B cell (primary cell): ENCODE measurements at regions not wholly inside any gene's neighbourhood (a gene's known extent, or its start where the extent isn't known, plus 50 kb on each side); places are given as distances from the start of the nearest gene placed in this dataset.

Experiments used
- ATAC-seq: fragments of 200-7000 bp; cut with Tn5 transposase; one replicate; pipeline ENCODE4 v1.10.0; 2021; ENCODE audit warnings: low read depth, mild to moderate bottlenecking, moderate number of reproducible peaks, moderate library complexity
- CTCF ChIA-PET: fragments of 350-600 bp; sonication (Branson Sonifier 250); formaldehyde crosslinking; loops from one replicate; lab custom pipeline; 2021; ENCODE audit warnings: antibody characterized with exemption, inconsistent platforms; lab: Charles Lee
- POLR2A ChIA-PET: fragments of 350-600 bp; sonication (Branson Sonifier 250); formaldehyde crosslinking; loops from one replicate; lab custom pipeline; 2021; ENCODE audit warnings: antibody characterized with exemption; lab: Charles Lee
- DNase-seq: peaks from one replicate; pipeline ENCODE4 v3.0.0; 2013
- H2AFZ ChIP-seq: 2 replicates; pipeline ENCODE4 v1.6.1; 2012; ENCODE audit warnings: mild to moderate bottlenecking, low read depth, low read length; ENCODE audit not compliant: insufficient read depth, poor library complexity, severe bottlenecking
- H3K27ac ChIP-seq, 2 donors: 1 replicate in 1 of 2; 2 replicates in 1 of 2; pipeline ENCODE4 v1.5.1; 2012 to 2013; ENCODE audit warnings: low read length in 2 of 2, mild to moderate bottlenecking in 2 of 2, moderate library complexity in 1 of 2
- H3K27me3 ChIP-seq, 4 experiments: fragments of 200-600 bp in 1 of 4; sonication (generic) in 1 of 4; replicated peaks in 1 of 4; 1 replicate in 2 of 4; 2 replicates in 2 of 4; pipeline versions ENCODE4 v1.6.1 to v1.7.0; 2013 to 2016; ENCODE audit warnings: low read length in 3 of 4, mild to moderate bottlenecking in 2 of 4, mixed read lengths in 1 of 4, moderate library complexity in 1 of 4; ENCODE audit not compliant: insufficient read depth in 4 of 4, control insufficient read depth in 3 of 4; ENCODE audit errors: control extremely low read depth in 1 of 4
- H3K36me3 ChIP-seq, 2 experiments: replicated peaks in 1 of 2; 1 replicate in 1 of 2; 2 replicates in 1 of 2; pipeline versions ENCODE4 v1.6.1 to v1.7.1; 2013; ENCODE audit warnings: low read length in 1 of 2; ENCODE audit not compliant: insufficient read depth in 2 of 2, control insufficient read depth in 1 of 2; ENCODE audit errors: control extremely low read depth in 1 of 2, extremely low read depth in 1 of 2
- H3K4me1 ChIP-seq, 2 donors: fragments of 200-600 bp in 1 of 2; sonication (generic) in 1 of 2; 1 replicate in 1 of 2; 2 replicates in 1 of 2; pipeline versions ENCODE4 v1.5.1 to v1.6.1; 2013 to 2017; ENCODE audit warnings: low read length in 2 of 2; ENCODE audit not compliant: control insufficient read depth in 2 of 2, insufficient read depth in 2 of 2
- H3K4me2 ChIP-seq: replicated peaks from 2 replicates; pipeline ENCODE3; 2012; ENCODE audit warnings: mild to moderate bottlenecking, low read depth, low read length; ENCODE audit not compliant: poor library complexity, severe bottlenecking
- H3K4me3 ChIP-seq, 5 experiments: fragments of 200-600 bp in 1 of 5; sonication (generic) in 1 of 5; 1 replicate in 3 of 5; 2 replicates in 2 of 5; pipeline versions ENCODE4 v1.5.1 to v1.7.0; 2011 to 2016; ENCODE audit warnings: low read length in 4 of 5, mild to moderate bottlenecking in 4 of 5, low read depth in 2 of 5, control low read depth in 1 of 5, moderate library complexity in 1 of 5; ENCODE audit not compliant: insufficient read depth in 1 of 5; ENCODE audit errors: control extremely low read depth in 1 of 5, extremely low read depth in 1 of 5
- H3K79me2 ChIP-seq: fragments of 200-600 bp; sonication (generic); one replicate; pipeline ENCODE4 v1.6.0; 2016; ENCODE audit warnings: low read length; ENCODE audit not compliant: control insufficient read depth, insufficient read depth
- H3K9ac ChIP-seq: fragments of 200-600 bp; sonication (generic); 2 replicates; pipeline ENCODE4 v1.6.1; 2017; ENCODE audit warnings: mild to moderate bottlenecking, low read length, moderate library complexity
- H3K9me3 ChIP-seq, 3 donors: one replicate each; pipeline versions ENCODE4 v1.6.1 to v1.7.1; 2013; ENCODE audit warnings: low read length in 2 of 3; ENCODE audit not compliant: control insufficient read depth in 2 of 3, insufficient read depth in 1 of 3; ENCODE audit errors: control extremely low read depth in 1 of 3
- H4K20me1 ChIP-seq: 2 replicates; pipeline ENCODE4 v1.6.0; 2012; ENCODE audit warnings: mild to moderate bottlenecking, low read length; ENCODE audit not compliant: insufficient read depth, control insufficient read depth, poor library complexity, severe bottlenecking
- H3K27ac Mint-ChIP-seq: one replicate; pipeline ENCODE4 v1.8.0; 2021; ENCODE audit warnings: mixed read lengths
- H3K27me3 Mint-ChIP-seq: one replicate; pipeline ENCODE4 v1.8.0; 2021; ENCODE audit warnings: mixed read lengths
- H3K4me1 Mint-ChIP-seq: one replicate; pipeline ENCODE4 v1.8.0; 2021; ENCODE audit warnings: mixed read lengths
- H3K4me3 Mint-ChIP-seq: one replicate; pipeline ENCODE4 v1.8.0; 2021; ENCODE audit warnings: mixed read lengths
- H3K9me3 Mint-ChIP-seq: one replicate; pipeline ENCODE4 v1.8.0; 2022; ENCODE audit warnings: mixed read lengths; ENCODE audit not compliant: insufficient read depth
- CTCF ChIP-seq: fragments of 200-600 bp; IDR thresholded peaks from one replicate; pipeline ENCODE4 v1.8.0; 2022; ENCODE audit warnings: antibody characterized with exemption, mild to moderate bottlenecking
- EZH2 ChIP-seq: IDR thresholded peaks from 2 replicates; pipeline ENCODE4 v1.6.1; 2012; ENCODE audit warnings: borderline replicate concordance, low read depth, mild to moderate bottlenecking, moderate library complexity, low read length; ENCODE audit not compliant: insufficient read depth, poor library complexity, severe bottlenecking
- WGBS: methylation state at CpG from one replicate; pipeline ENCODE4 v1.1.5; 2013; ENCODE audit warnings: missing lambda C conversion rate; ENCODE audit not compliant: insufficient coverage; 5-methylcytosine and 5-hydroxymethylcytosine counted together
- intact Hi-C: fragments of 100-400 bp; cut with micrococcal nuclease; formaldehyde crosslinking; loops from one replicate; pipeline ENCODE4 v1.10.0; 2022

GRCh38 chr18:47689371-47689770, 241.1 kb downstream of the SMAD2 start:
- Histone ChIP-seq H3K4me1 (no peaks in the 10 kb centered on the region), H3K27me3 (no peaks in the 10 kb centered on the region), H3K9ac (no peak overlapping the region), H4K20me1 (no peaks in the 10 kb centered on the region), H3K9me3 (no peaks in the 10 kb centered on the region), H3K4me2 (no peak overlapping the region), H3K27ac (no peak overlapping the region), H2AFZ (no peak overlapping the region), H3K79me2 (no peaks in the 10 kb centered on the region), H3K4me3 (no peak overlapping the region), H3K36me3 (no peaks in the 10 kb centered on the region)
- TF ChIP-seq EZH2 (no peak), CTCF (no peak)
- intact Hi-C loops = no loop called here
- Mint-ChIP-seq H3K4me1 (peaks cover under 1% of the 10 kb centered on the region), H3K9me3 (no peaks in the 10 kb centered on the region), H3K27me3 (peaks cover 3% of the 10 kb centered on the region), H3K4me3 (no peak overlapping the region), H3K27ac (no peak overlapping the region)
- no peak for DNase-seq
- WGBS = 69% methylated on average over 3 of the region's 3 CpGs
- ChIA-PET POLR2A (no interaction called here), CTCF (no interaction called here)
- no peak for ATAC-seq

DNA sequence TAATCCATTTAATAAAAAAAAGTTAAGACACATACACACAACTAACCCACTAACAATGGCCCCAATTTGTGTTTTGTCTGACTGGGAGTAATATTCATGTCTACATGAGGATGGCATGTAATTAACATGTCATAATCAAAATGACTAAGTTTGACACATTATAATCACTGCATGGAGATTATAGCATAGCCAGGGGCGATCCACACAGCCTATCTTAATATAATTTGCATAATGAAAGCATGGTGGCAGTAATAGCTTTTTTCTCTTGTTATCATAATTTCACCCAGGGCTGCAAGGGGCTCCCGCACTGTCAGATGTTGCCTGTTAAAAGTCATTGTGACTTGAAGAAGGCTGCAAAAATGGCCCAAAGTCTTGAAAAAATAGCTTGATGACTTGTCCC, 243.7 kb downstream of the SMAD2 start:
- no peaks in the 10 kb centered on the region for H3K9me3 Mint-ChIP-seq
- no peak overlapping the region for H3K4me3 ChIP-seq
- peaks cover 3% of the 10 kb centered on the region for H3K27me3 Mint-ChIP-seq
- H3K4me1 ChIP-seq = peaks cover 0 to 16% of the 10 kb centered on the region in 2 donors
- no peak overlapping the region for H3K4me2 ChIP-seq
- H3K4me3 Mint-ChIP-seq = no peak overlapping the region
- H3K36me3 ChIP-seq = no peaks in the 10 kb centered on the region
- no peak for DNase-seq
- intact Hi-C loops = no loop called here
- no peak overlapping the region for H2AFZ ChIP-seq
- TF ChIP-seq CTCF (no peak), EZH2 (no peak)
- no peak for ATAC-seq
- no peaks in the 10 kb centered on the region for H3K9me3 ChIP-seq
- no peaks in the 10 kb centered on the region for H3K27me3 ChIP-seq
- H3K79me2 ChIP-seq = no peaks in the 10 kb centered on the region
- ChIA-PET CTCF (interaction anchor here (0.8 kb wide), 1 partner anchor 10 kb away, joined by 3 read pairs; no protein-coding TSS in a partner anchor), POLR2A (no interaction called here)
- H3K9ac ChIP-seq = no peak overlapping the region
- H3K27ac Mint-ChIP-seq = no peak overlapping the region
- WGBS = no CpG with 5 or more reads among the region's 2 CpGs
- no peak overlapping the region for H3K27ac ChIP-seq
- H3K4me1 Mint-ChIP-seq = peaks cover 25% of the 10 kb centered on the region
- no peaks in the 10 kb centered on the region for H4K20me1 ChIP-seq
